GM04503 (cell line): ENCODE measurements at regions not wholly inside any gene's neighbourhood (a gene's known extent, or its start where the extent isn't known, plus 50 kb on each side); places are given as distances from the start of the nearest gene placed in this dataset.
A peak's percentile ranks its signal among the peaks of the same experiment; 100 is the strongest.
"Not testable (repeated sequence)": the region's sequence is repeated elsewhere in the genome, so short reads cannot be mapped to it uniquely, and the experiment has no call there.

ENCODE experiments used
- DNase-seq: peaks from one replicate; pipeline ENCODE4 v3.0.0-alpha.2; 2012; ENCODE audit warnings: low read depth

GRCh38 chr11:22920939-22921565 is 60.8 kb upstream of the CCDC179 start:
- DNase-seq: peak; percentile 13

DNA sequence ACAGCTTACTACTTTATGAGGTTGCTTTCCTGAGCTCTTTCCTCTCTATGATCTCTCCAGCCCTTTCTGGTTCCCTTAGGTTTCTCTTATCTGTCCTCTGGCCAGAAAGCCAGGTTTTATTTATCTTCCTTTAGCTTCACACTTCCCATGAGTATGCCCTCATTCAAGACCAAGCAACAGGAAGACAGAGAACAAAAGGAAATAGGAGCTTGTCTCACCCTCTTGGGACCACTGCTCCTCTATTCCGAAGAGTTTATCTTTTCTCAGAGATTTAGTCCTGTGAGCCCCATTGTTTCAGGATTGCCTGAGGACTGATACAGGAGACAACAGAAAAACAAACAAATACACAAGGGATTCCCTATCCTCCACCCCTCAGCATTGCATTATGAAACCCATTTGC is 62.4 kb upstream of the CCDC179 start:
- no peak for DNase-seq

DNA sequence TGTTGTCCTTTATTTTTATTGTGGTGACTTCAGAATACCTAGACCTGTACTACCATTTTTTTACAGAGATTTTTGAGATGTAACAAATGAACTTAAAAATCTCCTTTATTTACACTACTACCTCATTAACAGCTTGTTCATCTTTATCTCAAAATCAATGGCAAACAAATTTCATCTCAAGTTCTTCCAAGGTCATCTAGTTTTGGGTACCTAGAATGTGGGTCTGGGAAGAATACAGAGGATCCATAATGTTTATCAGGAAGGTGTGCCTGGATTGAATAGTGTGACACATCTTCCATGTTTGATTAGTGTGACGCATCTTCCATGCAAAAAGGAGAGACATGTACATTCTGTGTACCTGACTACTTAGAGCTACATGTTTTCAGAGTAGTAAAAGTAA is 63.3 kb upstream of the CCDC179 start:
- DNase-seq: no peak

DNA sequence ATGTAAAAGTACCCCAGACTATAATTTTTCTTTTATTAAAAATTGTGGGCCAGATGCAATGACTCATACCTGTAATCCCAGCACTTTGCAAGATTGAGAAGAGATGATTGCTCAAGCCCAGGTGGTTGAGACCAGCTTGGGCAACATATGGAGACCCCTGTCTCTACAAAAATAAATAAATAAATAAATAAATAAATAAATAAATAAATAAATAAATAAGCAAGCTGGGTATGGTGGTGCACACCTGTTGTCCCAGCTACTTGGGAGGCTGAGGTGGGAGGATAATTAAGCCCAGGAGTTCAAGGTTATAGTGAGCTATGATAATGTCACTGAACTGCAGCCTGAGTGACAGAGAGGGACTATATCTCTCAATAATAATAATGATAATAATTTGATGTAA is 66.1 kb upstream of the CCDC179 start:
- DNase-seq: no peak

GRCh38 chr11:22927793-22928192 is 67.5 kb upstream of the CCDC179 start:
- no peak for DNase-seq

GRCh38 chr11:22928207-22928917 is 68.1 kb upstream of the CCDC179 start:
- DNase-seq: no peak

DNA sequence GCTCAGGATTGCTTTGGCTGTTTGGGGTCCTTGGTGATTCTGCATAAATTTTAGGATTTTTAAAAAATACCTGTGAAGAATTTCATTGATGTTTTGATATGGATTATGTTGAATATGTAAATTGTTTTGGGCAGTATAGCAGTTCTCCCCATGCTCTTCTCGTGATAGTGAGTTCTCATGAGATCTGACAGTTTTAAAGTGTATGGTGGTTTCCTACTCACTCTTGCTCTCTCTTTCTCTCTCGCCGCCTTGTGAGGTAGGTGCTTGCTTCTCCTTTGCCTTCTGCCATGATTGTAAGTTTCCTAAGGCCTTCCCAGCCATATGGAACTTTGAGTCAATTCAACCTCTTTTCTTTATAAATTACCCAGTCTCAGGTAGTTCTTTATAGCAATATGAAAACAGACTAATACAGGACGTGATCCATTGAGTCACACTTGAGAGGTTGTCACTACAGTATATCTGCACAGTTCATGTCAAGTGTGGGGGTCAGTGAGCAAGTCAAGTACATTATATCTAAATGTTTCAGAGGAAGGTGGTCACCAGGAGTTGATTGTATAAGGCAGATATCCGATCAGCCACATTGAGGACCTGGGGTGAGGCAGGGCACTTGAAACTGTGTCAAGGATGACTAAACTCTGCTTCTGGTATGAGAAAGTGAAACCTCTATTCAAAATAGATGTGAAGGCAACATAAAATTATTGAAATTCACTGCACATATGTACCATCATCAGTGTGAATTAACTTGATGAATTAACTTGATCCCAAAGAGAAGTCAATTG is 70.7 kb upstream of the CCDC179 start:
- DNase-seq: no peak

DNA sequence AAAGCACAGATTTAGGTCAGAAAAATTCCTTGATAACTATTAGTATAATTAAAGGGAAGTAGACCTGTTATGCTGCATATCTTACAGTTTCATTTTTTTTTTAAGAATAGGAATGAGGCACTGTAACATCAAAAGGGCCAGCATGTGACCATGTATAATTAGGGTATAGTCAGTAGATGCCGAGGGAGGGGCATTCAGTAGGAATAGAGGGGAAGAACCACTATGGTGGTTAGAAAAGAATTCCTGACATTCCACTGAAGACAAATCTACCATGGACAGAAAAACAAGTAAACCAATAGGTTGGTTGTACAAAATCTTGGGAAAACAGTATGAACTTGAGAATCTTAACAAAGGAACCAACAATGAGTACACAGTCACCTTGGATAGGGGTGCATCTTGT is 78.4 kb upstream of the CCDC179 start:
- DNase-seq: no peak

DNA sequence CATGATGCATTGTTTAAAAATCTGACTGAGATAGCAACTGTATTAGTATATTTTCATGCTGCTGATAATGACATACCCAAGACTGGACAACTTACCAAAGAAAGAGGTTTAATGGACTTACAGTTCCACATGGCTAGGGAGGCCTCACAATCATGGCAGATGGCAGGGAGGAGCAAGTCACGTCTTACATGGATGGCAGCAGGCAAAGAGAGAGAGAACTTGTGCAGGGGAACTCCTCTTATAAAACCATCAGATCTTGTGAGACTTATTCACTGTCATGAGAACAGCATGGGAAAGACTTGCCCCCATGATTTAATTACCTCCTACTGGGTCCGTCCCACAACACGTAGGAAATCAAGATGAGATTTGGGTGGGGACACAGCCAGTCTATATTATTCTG is 81.3 kb upstream of the CCDC179 start:
- DNase-seq: not testable (repeated sequence)

DNA sequence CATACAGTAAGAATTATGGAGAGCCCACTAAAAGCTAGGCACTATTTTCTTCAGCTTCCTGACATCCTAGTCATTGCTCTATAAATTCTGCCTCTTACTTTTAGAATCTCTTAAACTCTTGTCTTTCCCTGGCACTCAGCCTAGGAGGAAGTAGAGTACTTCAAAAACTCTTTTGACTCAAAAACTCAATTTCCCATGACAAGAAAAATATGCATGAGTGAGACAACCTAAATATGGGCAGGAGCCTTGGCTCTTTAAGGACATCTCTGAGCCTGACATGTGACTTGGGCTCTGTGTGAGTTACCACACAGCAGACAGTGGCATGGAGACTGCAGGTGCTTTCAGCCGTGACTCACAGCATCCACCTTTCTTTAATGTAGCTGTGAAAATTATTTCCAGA is 97.5 kb upstream of the CCDC179 start:
- DNase-seq: no peak

DNA sequence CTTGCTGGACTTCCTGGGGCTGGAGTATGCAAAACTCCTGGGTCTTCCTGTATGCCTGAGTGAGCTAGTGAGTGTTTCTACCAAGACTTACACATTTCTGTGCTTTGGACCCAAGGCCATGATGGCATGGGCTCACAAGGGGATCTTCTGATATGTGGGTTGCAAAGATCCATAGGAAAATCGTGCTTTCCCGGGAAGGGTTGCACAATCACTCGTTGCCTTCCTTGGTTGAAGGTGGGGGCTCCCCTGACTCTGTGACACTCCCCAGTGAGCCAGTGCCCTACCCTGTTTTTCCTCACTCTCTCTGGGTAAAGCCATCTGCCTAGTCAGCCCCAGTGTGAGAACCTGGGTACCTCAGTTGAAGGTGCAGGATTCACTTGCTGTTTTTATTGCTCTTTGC is 114.0 kb upstream of the CCDC179 start:
- DNase-seq: no peak

GRCh38 chr11:22976146-22976545 is 115.9 kb upstream of the CCDC179 start:
- peak; percentile 17 for DNase-seq

DNA sequence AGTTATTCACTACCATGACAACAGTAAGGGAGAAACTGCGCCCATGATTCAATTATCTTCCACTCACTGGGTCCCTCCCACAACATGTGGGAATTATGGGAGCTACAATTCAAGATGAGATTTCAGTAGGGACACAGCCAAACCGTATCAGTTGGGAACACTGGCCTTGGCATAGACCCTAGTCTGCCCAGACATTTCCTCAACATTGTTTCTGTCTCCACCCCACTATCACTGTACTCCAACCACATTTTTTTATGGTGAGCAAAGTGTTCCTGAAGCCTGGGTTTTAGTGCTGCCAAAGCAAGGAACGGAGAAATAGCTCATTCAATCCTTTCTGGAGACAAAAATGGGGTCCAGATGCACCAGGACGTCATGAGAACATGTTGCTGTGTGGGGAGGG is 122.6 kb upstream of the CCDC179 start:
- no peak for DNase-seq

- DNase-seq: no peak
Measured at GRCh38 chr11:22984045-22984444, 123.8 kb upstream of the CCDC179 start.

DNA sequence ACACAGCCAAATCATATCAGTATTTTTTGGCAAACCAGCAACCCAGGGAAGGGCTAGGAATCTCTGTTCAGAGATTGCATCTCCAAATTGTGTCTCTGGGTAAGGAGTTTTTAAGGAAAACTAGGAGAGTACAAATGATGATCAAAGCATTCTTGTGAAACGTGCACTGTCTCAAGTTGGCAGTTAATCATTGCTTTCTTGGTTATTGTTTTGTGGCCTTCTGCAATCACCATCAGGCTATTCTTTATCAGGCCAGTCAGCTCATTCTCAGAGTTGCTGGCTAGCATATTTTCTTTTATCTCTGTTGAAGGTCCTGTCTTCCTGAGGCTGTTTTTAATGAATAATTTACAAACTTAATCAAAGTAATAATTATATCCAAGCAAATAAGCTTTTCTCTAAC is 129.1 kb upstream of the CCDC179 start:
- DNase-seq: no peak

GRCh38 chr11:22991196-22991595 is 130.9 kb upstream of the CCDC179 start:
- no peak for DNase-seq

- no peak for DNase-seq
Measured at GRCh38 chr11:23006730-23007129, 146.5 kb upstream of the CCDC179 start.

GRCh38 chr11:23010790-23011335 is 150.6 kb upstream of the CCDC179 start:
- no peak for DNase-seq

DNA sequence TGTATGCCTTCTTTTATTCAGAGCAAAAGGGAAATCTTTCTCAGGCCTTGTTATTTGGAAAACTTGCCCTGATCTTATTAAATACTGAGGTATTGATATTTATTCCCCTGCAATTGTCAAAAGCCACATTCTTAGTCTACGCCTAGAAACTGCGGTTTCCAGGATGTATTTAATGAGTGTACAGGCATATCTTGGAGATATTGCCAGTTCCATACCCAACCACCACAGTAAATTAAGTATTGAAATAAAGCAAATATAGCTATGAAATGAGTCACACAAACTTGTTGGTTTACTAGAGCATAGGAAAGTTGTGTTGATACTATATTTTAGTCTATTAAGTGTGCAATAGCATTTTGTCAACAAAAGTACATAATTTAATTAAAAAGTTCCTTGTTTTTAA is 152.7 kb upstream of the CCDC179 start:
- DNase-seq: no peak

DNA sequence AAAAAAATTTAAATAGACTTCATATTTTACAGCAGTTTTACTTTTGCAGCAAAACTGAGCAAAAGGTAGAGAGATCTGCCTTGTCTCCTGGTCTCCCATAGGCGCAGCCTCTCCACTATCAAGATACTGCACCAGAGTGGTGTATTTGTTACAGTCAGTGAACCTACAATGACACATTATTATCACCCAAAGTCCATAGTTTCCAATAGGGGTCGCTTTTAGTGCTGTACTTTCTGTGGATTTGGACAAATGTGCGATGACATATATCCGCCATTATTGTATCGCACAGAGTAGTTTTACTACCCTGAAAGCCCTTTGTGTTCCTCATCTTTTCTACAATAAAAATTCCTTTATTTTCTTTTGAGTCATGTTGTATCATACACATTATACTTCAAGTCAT is 153.2 kb upstream of the CCDC179 start:
- no peak for DNase-seq

DNA sequence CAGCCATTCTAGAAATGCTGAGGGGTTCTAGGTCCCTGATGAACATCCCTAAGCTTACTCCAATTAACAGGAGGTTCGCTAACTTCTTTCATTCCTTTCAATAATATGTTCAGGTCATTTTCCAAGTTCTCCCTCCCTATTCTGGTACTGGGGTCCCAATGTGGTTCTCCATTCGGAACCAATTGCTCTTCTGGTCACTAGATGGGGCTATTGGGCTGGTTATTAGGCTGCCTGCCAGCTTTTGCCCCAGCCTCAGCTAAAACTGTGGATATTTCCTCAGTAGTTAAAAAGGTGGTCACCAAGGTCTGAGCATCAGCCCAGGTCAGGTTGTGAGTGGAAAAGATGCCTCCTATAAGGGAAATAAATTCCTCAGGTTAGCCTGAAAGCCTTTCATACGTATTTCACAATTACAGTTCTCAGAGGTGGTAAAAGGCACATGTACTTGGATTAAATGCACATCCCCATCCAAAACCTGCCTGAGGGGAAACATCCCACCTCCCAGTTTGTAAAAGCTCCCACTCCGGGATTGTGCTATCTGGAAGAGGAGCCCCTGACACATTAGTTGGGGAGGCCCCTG is 161.1 kb upstream of the CCDC179 start:
- DNase-seq: no peak

DNA sequence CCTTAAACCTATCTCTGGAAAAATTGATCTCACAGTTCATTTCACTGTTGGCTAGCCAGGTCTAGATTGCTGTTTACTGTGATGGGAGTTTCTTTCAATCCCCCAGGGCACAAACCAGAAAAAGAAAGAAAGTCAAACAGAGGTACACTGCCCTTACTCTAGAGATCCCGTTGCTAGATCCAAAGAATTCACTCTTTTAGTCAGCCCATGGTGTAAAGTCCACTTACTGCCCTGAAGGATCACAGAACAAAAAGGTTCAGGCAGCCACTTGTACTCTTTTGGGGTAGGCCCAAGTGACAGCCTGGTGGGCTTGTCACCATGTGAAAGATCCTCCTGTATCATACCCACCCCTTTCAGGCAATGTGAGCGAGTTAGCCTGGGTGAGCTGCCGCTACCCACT is 162.6 kb upstream of the CCDC179 start:
- DNase-seq: no peak

DNA sequence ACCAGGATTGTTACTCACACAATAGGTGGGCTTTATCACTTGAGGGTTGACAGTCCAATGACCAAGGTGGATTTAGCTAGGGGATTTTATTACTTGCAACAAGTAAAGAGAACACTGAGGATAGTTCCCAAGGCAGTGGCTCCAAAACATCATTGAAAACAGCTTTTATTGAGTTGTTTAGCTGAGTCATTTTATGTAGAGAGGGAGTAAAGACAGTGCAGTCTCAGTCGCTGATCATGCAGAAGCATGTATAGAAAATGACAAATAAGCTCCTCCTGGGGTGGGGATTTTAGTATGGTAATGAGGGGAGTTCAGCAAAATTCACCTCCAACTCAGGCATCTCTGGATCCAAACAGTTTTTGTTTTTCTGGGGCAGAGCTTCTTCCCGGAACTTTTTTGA is 163.0 kb upstream of the CCDC179 start:
- DNase-seq: no peak
